Activated T-helper 1 cell treated with Interleukin-2 at 50 U/mL for 16 hours (primary cell): ENCODE measurements at regions not wholly inside any gene's neighbourhood (a gene's known extent, or its start where the extent isn't known, plus 50 kb on each side); places are given as distances from the start of the nearest gene placed in this dataset.

Experiments used
- DNase-seq: peaks from one replicate; pipeline ENCODE4 v3.0.0-alpha.2; 2020; ENCODE audit warnings: low read depth

DNA sequence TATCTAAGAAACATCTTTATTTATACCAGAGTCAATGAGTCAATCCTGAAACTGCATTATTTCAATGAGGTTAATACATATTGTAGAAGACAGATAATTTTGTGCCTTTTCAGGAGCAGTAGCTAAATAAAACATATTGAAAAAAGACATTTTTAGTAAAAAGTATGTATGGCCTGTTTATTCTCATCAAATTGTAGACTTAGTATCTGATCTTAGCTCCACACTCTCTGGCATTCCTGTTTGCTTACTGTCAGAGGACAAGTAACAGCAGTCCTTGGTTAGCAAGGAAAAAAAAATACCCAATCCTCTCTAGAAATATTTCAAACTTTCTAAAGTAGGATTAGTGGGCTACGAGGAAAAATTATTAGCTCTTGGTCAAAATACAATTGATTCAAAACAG is 50.5 kb upstream of the GUCY1A1 start:
- DNase-seq = no peak

DNA sequence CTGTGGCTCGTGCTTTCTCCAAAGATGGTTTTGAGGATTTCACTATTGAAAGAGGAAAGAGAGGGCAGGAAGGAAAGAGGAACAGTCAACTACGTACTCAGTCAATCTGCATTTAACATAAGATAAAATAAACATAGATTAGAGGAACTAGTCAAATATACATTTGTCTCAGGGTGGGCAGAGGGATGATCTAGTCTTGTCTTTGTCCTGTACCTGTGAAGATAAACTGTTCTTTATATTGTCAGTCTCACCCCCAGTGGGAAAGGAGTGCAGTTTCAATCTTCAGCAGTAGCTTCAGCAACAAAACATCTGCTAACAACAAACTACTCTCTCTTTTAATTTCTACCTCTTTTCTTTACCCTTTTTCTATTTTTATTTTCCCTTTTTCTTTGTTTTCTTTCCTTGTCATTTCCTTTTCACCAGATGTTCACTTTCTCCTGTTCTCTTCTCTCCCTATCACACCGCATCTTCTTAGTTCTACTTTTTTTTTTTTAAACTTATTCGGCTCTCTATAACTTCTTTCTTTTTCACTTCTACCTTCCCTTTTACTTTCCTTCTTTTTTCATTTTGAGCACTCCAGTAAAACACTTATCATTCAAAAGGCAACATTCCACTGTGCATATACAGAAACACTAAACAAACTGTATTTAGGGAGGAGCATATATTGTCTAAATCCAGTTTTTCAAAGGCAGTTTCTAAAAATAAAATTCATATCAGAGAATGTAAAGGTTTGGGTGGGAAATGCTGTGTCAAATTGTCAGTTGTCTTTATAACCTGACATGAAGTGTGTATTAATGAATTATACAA is 51.4 kb upstream of the GUCY1A1 start:
- DNase-seq = no peak

DNA sequence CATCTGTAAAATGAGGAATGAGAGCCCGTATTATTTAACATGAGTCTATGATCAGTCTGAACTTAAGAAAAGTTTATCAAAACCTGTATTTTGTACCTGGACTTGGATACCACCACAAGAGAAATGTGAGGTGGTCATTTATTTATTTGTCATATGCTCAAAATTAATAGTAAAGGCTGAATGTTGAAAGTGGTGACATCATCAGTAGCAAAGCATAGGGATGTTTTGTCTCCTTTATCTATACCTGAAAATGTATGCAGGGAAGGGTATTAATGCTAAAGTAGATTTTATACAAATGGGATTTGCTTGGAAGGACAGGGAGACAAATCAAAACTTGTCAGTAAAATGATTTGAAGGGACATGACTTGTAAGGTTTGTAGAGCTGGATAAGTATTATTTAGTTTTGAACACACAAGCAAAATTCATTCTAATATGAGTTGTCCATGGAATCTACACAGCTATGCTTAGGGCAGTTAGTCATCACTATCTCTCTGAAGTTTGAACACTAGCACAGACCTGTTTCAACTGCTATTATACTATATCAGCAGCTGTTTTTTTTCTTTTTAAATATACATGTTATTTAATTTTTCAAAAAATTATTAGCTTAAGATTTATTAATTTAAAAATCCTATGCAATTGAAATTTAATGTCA is 52.4 kb upstream of the GUCY1A1 start:
- no peak for DNase-seq

DNA sequence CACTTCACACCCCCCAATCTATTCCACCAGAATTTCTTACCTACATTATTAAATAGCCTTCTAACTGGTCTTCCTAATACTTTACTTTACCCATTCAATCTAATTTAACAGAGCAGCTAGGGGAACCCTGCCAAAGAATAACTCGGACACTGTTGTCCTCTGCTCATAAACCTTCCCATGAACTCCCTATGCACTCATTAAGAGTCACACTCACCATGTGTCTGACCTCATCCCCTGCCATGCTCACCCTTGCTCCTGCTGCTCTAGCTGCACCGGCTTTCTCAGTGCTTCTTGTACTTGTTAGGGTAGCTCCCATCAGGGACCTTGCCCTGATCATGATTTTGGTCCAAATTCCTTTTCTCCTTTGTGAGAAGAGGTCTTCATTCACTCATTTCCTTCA is 54.6 kb upstream of the GUCY1A1 start:
- no peak for DNase-seq

DNA sequence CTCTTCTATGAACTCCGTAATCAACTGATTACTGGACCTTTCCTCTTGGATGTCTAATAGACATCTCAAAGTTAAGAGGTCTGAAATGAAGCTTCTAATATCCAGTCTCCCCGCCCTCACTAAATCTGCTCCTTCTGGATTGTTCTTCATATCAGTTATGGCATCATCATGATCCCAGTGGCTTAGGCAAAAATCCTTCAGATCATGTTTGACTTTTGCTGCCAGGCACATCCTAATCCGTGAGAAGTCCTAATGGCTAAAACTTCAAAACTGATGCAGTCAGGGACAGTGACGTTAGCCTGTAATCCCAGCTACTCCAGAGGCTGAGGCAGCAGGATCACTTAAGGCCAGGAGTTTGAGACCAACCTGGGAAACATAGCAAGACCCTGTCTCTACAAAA is 55.1 kb upstream of the GUCY1A1 start:
- no peak for DNase-seq

DNA sequence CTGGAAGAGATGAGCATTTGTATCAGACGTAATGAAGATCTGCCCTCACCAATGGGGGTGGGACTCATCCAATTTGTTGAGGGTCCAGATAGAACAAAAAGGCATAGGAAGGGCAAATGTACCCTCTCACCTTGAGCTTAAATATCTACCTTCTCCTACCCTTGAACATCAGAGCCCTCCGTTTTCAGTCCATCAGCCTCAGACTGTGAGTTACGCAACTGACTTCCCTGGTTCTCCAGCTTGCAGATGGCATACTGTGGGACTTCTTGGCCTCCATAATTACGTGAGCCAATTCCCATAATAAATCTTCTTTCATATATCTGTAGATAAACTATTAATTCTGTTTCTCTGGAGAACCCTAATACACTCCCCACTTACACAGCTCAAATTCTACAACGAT is 56.5 kb upstream of the GUCY1A1 start:
- no peak for DNase-seq

DNA sequence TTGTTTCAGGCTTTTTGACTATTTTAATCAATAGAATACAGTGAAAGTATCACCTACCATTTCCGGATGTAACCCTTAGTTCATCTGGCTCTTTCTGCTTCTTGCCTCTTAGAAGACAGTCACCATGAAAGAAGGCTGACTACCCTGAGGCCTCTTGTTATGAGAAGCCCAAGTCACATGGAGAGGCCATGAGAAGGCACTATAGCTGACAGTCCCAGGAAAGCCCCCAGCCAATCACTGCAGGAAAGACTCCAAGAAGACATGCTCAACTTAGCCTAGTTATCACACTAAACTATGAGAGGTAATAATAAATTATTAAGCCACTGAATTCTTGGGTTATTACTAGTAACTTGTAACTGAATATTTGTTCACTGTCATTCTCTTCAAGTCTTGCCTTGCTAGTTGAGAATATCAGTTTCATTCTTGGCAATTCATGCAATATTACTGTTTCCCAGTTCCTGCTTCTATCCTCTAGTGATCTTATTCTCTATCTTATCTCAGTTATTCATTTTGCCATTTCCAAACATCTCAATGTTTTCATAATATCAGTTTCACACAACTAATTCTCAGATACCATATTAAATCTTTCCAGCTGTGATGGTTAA is 57.1 kb upstream of the GUCY1A1 start:
- DNase-seq = no peak

DNA sequence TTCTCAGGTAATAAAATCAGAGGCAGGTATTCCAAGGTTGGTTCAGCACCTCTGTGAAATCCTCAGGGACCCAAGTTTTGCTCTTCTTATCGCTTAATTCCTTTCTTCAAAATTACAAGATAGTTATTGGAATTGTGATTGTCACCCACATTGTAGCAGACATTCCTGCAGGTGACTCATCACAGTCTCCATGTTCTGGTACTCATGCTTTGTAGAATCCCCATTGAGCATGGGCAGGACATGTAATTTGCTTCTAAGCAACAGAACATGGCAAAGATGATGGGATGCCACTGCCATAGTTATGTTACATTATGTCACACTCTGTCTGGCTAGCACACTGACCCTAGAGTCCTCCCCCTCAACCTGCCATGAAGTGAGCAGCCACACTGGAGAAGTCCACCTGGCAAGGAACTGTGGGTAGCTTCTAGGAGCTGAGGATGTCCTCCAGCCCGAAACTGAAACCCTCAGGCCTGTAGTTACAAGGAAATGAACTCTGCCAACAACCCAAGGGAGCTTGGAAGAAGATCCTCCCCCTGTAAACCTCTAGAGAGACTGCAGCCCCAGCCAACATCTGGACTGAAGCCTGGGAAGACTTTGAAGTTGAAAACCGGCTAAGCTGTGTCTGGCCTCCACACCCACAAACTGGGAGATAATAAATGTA is 58.3 kb upstream of the GUCY1A1 start:
- no peak for DNase-seq

DNA sequence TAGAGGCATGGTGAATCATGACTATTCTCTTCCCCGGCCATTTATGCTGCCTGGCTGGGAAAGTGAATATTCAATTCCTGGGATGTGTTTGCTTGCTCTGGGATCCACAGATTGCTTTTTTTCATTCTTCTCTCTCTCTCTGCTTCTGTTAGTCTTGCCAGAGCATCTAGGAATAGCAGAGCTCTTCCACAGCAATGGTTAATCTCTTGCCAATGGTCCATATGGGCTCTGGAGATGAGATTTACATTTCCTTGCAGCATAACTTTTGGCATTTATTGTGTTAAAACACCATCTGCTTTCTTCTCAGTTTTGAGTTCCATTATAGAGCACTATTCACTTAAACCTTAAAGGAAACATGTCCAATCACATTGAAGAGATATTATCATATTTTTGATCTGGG is 59.2 kb upstream of the GUCY1A1 start:
- no peak for DNase-seq

DNA sequence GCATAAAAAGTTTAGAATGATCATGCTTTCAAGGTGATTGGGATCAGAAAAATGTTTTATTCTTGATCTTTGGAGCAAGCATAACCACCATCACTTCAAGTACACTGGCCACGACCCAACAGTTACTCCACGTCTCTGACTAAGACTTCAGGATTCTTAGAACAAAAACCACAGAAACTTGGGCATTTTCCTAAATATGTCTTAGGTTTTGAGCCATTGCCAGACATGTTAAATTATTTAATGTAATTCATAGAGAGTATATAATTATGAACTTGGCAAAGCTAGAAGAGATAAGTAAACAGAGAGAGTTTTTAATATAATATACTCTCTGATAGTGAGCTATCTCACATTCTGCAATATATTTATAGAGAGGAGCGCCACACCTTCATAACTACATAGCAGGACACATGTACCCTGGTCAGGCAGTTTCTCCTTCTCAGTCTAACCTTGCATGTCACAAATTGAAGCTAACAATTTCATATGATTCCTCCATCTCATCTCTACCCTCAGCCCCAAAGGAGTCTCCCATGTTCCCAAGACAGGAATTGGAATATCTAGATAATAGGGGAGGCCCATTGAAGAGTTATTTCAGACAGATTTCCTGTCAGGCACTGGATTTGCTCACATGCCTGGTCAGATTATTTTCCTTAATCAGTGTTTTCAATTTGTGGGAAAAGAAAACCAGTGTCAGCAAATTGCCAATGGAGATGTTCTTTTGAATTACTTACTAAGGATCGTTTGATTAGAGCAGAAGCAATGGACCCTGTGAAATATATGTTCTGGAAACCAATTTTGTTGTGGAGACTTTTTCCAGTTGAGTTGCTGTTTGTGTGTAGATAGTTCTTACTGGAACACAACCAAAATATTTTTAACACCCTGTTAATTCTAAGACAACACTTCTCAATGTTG is 61.7 kb upstream of the GUCY1A1 start:
- DNase-seq = no peak

DNA sequence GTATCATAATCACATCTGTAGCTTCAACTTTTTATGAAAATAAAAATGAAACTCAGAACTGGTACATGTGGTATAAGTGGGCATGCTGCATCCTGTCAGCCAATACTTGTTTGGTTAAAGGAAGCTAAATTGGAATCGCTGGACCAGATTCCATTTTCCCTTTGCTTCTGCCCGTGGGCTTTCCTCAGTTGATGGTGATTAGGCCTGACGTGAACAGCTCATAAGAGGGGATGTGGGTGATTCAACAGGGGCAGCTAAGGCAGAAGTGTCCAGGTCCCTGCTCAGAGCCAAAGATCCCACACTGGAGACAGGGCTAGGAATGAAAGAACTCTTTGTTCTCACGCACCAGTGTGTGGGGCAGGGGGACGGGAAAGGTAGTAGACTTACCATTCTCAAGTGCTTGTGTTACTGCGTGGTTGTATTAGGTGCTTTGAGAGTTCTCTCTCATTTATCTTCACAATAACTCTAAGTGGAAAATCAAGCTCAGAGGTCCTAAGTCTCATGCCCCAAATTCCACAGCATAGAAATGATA is 63.2 kb upstream of the GUCY1A1 start:
- DNase-seq = no peak

DNA sequence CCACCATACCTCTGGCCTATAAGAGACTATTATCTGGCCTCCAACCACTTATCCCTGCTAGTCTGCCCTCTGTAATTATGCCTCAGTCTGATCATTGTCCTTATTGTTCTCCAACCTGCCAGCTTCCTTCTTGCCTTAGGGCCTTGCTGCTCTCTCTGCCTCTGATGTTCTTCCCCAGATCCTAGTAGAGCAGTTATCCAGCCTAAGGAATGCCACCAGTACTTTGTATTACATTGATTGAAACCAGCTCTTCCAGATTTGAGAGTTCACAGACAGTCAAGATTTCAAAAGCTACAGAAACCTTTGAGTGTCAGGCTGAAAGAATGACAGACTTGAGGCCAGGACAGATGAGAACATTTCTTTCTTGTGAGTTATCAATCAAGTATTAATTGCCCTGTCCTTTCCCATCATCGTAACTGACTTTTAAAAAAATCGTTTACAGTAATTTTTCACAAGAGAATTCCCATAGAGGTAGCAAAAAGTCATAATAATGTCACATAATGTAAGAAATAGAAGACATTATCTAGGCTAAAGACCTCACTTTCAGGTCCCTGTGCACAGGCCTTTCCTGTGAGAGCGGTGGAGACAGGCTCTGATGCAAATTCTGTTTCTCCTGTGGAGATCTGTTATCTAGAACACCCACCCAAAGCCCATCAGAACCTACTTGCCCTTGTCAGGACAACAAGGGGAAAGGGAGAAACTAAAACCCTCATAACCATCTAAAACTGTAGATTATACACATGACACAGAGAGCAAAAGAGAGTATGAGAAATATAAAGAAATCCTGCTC is 64.1 kb upstream of the GUCY1A1 start:
- DNase-seq = no peak

DNA sequence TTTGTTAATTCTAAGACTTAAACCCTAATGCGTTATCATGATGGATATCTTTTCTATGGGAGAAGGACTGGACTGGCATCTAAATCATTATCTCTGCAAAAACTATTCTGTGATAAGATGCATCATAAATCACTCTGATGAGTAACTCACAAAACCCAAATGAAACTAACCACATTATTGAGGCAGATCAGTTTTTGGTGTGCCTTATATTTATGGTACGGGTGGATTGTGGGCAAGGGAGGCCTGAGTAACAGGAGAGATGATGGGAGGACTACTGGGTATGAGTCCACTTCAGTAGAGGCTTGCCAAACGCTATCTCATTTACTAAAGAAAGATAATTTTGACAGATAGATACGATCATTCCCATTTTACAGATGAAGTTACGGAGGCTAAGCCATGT is 66.4 kb upstream of the GUCY1A1 start:
- no peak for DNase-seq

DNA sequence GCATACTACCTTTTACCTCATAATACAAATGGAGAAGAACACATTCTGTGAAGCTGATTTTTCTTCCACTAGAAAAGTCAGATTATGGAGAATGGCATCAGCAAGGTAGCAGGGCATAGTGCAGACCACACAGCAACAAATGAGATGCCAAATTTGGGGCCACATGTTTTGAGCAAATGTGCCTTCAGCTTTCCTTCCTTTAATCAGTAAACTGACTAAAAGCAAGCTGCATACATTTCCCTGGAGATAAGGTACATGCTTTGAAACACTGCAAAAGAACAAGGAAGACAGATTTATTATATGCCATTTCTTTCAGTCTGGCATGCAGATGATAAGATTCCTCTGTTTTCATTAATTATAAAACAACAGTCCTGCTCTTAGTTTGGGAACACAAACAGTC is 67.1 kb upstream of the GUCY1A1 start:
- DNase-seq = no peak

DNA sequence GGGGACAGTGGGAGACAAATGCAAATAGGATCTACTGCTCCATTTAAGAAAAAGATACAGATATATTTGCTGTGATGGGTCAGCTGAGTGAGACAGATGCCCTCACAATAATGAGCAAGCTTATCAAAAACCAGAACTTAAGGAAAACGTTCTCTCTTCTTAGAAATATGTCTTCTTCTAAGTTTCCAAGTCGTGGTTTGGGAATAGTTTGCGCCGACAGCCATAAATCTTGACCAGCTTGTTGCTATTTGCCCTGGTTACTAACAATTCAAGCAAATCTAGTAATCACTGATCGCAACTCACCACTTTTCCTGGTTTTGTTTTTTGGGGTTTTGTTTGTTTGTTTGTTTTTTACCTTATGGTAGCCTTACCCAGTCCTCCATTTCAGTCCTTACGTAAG is 67.6 kb upstream of the GUCY1A1 start:
- no peak for DNase-seq

DNA sequence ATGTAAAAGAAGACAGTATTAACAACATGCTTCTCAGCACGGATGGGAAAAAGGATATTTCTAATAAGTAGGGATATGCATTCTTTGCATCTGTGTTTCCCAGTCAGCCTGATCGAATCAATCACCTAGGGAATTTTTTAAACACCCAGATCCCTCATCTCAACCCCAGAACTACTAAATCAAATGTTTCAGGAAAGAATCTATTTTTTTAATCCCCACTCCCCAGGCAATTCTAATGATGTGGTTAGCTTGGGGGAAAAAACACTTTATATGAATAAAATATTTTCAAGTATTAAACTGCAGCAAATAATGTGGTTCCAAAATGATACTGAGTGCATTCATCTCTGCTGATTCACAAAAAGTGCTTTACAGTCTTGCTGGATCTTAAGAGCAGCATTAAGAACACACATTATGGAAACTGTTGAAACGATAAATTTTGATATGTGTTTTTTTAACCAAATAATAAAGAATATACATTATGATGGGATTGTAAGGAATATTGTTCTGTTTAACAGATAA is 68.7 kb upstream of the GUCY1A1 start:
- no peak for DNase-seq

DNA sequence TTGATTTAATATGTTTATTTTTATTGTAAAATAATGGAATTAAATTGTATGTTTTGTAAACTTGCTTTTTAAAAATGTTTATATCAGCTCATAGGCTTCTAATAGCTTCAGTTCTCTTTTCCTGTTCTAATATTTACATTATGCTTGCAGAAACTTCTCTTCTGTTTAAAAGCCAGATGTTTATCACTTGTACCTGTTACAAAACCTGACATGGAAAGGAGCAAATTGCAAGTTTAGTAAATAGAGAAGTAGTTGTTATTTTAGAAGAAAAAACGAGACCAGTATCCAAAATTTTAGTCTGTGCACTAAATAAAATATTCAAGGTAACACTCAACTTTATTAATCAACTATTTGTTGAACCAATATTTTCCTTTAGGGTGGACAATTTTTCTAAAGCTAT is 69.4 kb upstream of the GUCY1A1 start:
- no peak for DNase-seq

DNA sequence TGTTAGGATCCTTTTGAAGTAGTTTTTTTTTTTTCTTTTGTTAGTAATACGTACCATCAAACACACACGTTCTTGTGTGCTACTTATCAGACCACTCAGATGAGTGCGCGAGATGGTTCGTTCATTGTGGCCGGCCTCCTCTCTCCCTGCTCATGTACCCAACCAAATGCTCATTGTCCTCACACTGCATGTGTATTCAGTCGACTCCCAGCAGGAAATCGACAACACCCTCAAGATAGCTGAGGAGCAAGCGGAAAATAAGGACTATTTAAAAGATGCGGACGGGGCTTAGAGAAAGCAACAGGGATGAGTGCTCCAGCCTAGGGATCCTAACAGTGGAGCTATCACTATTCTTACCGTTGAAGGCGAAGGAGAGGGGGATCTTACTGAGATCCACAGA is 72.9 kb upstream of the GUCY1A1 start:
- no peak for DNase-seq

DNA sequence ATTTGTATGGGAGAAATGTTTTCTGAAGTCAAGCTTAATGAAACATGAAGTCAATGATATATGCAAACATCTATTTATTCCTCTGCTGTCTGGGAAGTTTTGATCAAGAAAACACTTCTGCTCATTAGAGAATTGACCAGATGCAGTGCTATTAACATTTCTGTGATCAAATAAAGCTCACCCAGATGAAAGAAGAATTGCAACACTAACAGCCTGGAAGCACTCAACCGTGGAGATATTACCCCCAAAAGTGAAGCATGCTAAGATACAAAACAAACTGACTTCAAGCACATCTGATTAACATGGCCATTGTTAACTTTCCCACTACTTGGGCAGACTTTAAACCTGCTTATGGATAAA is 73.7 kb upstream of the GUCY1A1 start:
- no peak for DNase-seq

DNA sequence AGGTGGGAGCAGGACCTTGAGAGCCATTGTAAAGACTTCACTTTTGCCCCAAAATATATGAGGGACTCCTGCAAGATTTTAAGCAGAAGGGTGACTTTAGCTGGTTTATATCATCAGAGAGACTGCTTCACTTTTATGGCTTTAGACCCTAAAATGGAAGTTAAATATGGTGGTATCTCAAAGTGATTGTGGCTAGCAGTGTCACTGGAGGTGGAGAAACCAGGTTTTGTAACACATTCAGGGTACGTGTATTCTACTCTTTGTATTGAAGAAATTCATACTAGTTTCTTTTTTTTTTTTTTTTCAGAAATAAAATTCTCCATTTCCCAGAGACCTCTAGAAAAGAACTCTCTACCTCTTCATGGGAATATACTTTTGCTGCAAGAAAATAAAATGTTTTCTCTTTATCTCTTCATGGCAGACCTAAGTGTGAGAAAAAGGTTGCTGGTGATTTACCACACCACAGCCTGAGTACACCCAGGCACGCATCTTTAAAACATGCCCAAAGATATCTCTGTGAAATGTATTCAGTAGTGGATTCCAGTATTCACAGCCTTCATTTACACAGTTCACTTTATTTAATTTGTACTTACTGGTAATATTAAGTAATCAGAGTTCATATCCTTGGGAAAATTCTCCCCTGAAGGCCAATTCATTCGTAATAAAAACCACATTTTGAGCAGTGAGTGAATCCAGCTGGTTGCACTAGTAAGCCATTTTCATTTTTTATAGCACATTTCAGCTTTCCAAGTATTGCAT is 74.3 kb upstream of the GUCY1A1 start:
- no peak for DNase-seq
